ENCODE measurements at regions not wholly inside any gene's neighbourhood (a gene's known extent, or its start where the extent isn't known, plus 50 kb on each side); places are given as distances from the start of the nearest gene placed in this dataset.
"Not testable (repeated sequence)": the region's sequence is repeated elsewhere in the genome, so short reads cannot be mapped to it uniquely, and the experiment has no call there.

- ChIA-PET CTCF (no interaction called here), POLR2A (no interaction called here)
- TF ChIP-seq CTCF (IDR thresholded peaks at IDR 0.05; ENCODE audit: insufficient read depth, low read length, missing control alignments), result no peak
- no peak overlapping the region for H3K4me3 ChIP-seq (ENCODE audit: low read depth, low read length)
- no peak for DNase-seq (ENCODE audit: low read depth, low spot score)
Observed at GRCh38 chr4:115580901-115581300, 467.5 kb upstream of the NDST4 start.

- DNase-seq (ENCODE audit: low read depth, low spot score), result no peak
- CTCF ChIA-PET, result no interaction called here
- no peak overlapping the region for H3K4me3 ChIP-seq (ENCODE audit: low read depth, low read length)
- TF ChIP-seq CTCF (IDR thresholded peaks at IDR 0.05; ENCODE audit: insufficient read depth, low read length, missing control alignments), result no peak
- POLR2A ChIA-PET, result no interaction called here
Observed at GRCh38 chr4:115575851-115576250, 462.4 kb upstream of the NDST4 start.

- ChIA-PET POLR2A (no interaction called here), CTCF (no interaction called here)
- TF ChIP-seq CTCF (IDR thresholded peaks at IDR 0.05; ENCODE audit: insufficient read depth, low read length, missing control alignments), result no peak
- H3K4me3 ChIP-seq (ENCODE audit: low read depth, low read length), result no peak overlapping the region
- DNase-seq (ENCODE audit: low read depth, low spot score), result no peak
Observed at GRCh38 chr4:115562506-115562905, 449.1 kb upstream of the NDST4 start.

GRCh38 chr4:115548123-115548522, 434.7 kb upstream of the NDST4 start:
- H3K4me3 ChIP-seq (ENCODE audit: low read depth, low read length), result no peak overlapping the region
- DNase-seq (ENCODE audit: low read depth, low spot score), result no peak
- TF ChIP-seq CTCF (IDR thresholded peaks at IDR 0.05; ENCODE audit: insufficient read depth, low read length, missing control alignments), result no peak
- POLR2A ChIA-PET, result no interaction called here
- CTCF ChIA-PET, result no interaction called here

GRCh38 chr4:115537387-115537786, 424.0 kb upstream of the NDST4 start:
- ChIA-PET CTCF (no interaction called here), POLR2A (no interaction called here)
- TF ChIP-seq CTCF (IDR thresholded peaks at IDR 0.05; ENCODE audit: insufficient read depth, low read length, missing control alignments), result no peak
- no peak for DNase-seq (ENCODE audit: low read depth, low spot score)
- no peak overlapping the region for H3K4me3 ChIP-seq (ENCODE audit: low read depth, low read length)

GRCh38 chr4:115529126-115529525, 415.7 kb upstream of the NDST4 start:
- ChIA-PET POLR2A (no interaction called here), CTCF (no interaction called here)
- no peak overlapping the region for H3K4me3 ChIP-seq (ENCODE audit: low read depth, low read length)

GRCh38 chr4:115519476-115519875, 406.1 kb upstream of the NDST4 start:
- POLR2A ChIA-PET; H3K4me3 ChIP-seq (ENCODE audit: low read depth, low read length); DNase-seq (ENCODE audit: low read depth, low spot score); CTCF ChIA-PET: not testable (repeated sequence)

More at GRCh38 chr4:115529126-115529525, 415.7 kb upstream of the NDST4 start:
- no peak for TF ChIP-seq CTCF (IDR thresholded peaks at IDR 0.05; ENCODE audit: insufficient read depth, low read length, missing control alignments)
- DNase-seq (ENCODE audit: low read depth, low spot score), result no peak

Data from AG04449 (cell line).